Tibial nerve (tissue), 4 donors: ENCODE measurements at regions not wholly inside any gene's neighbourhood (a gene's known extent, or its start where the extent isn't known, plus 50 kb on each side); places are given as distances from the start of the nearest gene placed in this dataset.

Source experiments
- DNase-seq, 2 donors: peaks; one replicate each; pipeline ENCODE4 v3.0.0-alpha.2; 2019; ENCODE audit warnings: low spot score in 2 of 2
- H3K27ac ChIP-seq, 4 donors: fragments of 200-600 bp; sonication (generic) in 3 of 4; one replicate each; pipeline ENCODE4 v1.5.1; 2017 to 2019; ENCODE audit warnings: mild to moderate bottlenecking in 1 of 4
- H3K27me3 ChIP-seq, 2 donors: fragments of 200-600 bp; sonication (generic) in 1 of 2; one replicate each; pipeline versions ENCODE4 v1.5.1 to v1.6.0; 2017 to 2019
- H3K36me3 ChIP-seq, 3 donors: fragments of 200-600 bp; sonication (generic); one replicate each; pipeline ENCODE4 v1.5.1; 2018 to 2019
- H3K4me1 ChIP-seq, 4 donors: fragments of 200-600 bp; sonication (generic) in 3 of 4; one replicate each; pipeline ENCODE4 v1.5.1; 2017 to 2019
- H3K4me3 ChIP-seq, 4 donors: fragments of 200-600 bp; sonication (generic) in 3 of 4; one replicate each; pipeline ENCODE4 v1.5.1; 2017 to 2019; ENCODE audit warnings: mild to moderate bottlenecking in 1 of 4, moderate library complexity in 1 of 4
- H3K9me3 ChIP-seq, 4 donors: fragments of 200-600 bp; sonication (generic) in 3 of 4; one replicate each; pipeline ENCODE4 v1.5.1; 2017 to 2019
- CTCF ChIP-seq, 5 experiments: fragments of 200-600 bp in 3 of 5; fragments of 450-650 bp in 2 of 5; sonication (generic) in 3 of 5; IDR thresholded peaks; one replicate each; pipeline ENCODE4 v1.5.1; 2016 to 2019; ENCODE audit warnings: antibody characterized with exemption in 5 of 5, mild to moderate bottlenecking in 3 of 5, moderate library complexity in 2 of 5
- EP300 ChIP-seq, 2 donors: sonication (generic); formaldehyde crosslinking; IDR thresholded peaks; one replicate each; pipeline ENCODE4 v1.6.1; 2017; ENCODE audit warnings: antibody characterized with exemption in 2 of 2, mild to moderate bottlenecking in 1 of 2
- POLR2A ChIP-seq, 2 donors: fragments of 450-650 bp; IDR thresholded peaks; one replicate each; pipeline ENCODE4 v1.6.1; 2017; ENCODE audit warnings: antibody characterized with exemption in 2 of 2, mild to moderate bottlenecking in 2 of 2, moderate library complexity in 2 of 2
- WGBS, 2 donors: methylation state at CpG; one replicate each; pipeline ENCODE4 v1.1.5; 2018; 5-methylcytosine and 5-hydroxymethylcytosine counted together

GRCh38 chr2:9156483-9156882, 50.1 kb upstream of the ASAP2 start:
- Histone ChIP-seq H3K4me1 (peaks cover 0 to 10% (median 3%) of the 10 kb centered on the region in 4 donors), H3K27ac (no peak overlapping the region), H3K4me3 (no peak overlapping the region), H3K27me3 (no peaks in the 10 kb centered on the region), H3K9me3 (no peaks in the 10 kb centered on the region), H3K36me3 (no peaks in the 10 kb centered on the region)
- no peak for DNase-seq
- 91 to 92% methylated on average over 3 of the region's 3 CpGs for WGBS, 2 donors
- no peak for TF ChIP-seq POLR2A (IDR thresholded peaks at IDR 0.05)
- TF ChIP-seq CTCF (IDR thresholded peaks at IDR 0.05): no peak
- no peak for TF ChIP-seq EP300 (IDR thresholded peaks at IDR 0.05)

GRCh38 chr2:9154061-9154460, 52.6 kb upstream of the ASAP2 start:
- no peak for DNase-seq
- WGBS, 2 donors: 95 to 96% methylated on average over 2 of the region's 2 CpGs
- no peaks in the 10 kb centered on the region for H3K9me3 ChIP-seq

GRCh38 chr2:9153643-9153980, 53.0 kb upstream of the ASAP2 start:
- Histone ChIP-seq H3K4me1 (peaks cover 0 to 10% (median 3%) of the 10 kb centered on the region in 4 donors), H3K27ac (peak overlapping the region in 1 of 4 donors; percentile 3), H3K36me3 (no peaks in the 10 kb centered on the region), H3K27me3 (no peaks in the 10 kb centered on the region), H3K9me3 (no peaks in the 10 kb centered on the region), H3K4me3 (no peak overlapping the region)
- TF ChIP-seq POLR2A (IDR thresholded peaks at IDR 0.05) (no peak), CTCF (IDR thresholded peaks at IDR 0.05) (no peak), EP300 (IDR thresholded peaks at IDR 0.05) (no peak)
- WGBS, 2 donors: 83 to 84% methylated on average over 4 of the region's 4 CpGs
- no peak for DNase-seq

More at GRCh38 chr2:9154061-9154460, 52.6 kb upstream of the ASAP2 start:
- Histone ChIP-seq H3K4me3 (no peak overlapping the region), H3K4me1 (peaks cover 0 to 10% (median 3%) of the 10 kb centered on the region in 4 donors), H3K27me3 (no peaks in the 10 kb centered on the region), H3K27ac (no peak overlapping the region), H3K36me3 (no peaks in the 10 kb centered on the region)
- TF ChIP-seq POLR2A (IDR thresholded peaks at IDR 0.05): no peak

GRCh38 chr2:9152975-9153642, 53.5 kb upstream of the ASAP2 start:
- H3K4me1 ChIP-seq: peaks cover 0 to 10% (median 3%) of the 10 kb centered on the region in 4 donors
- no peak for DNase-seq
- peak overlapping the region in 1 of 4 donors; percentile 3 for H3K27ac ChIP-seq
- TF ChIP-seq EP300 (IDR thresholded peaks at IDR 0.05): no peak
- TF ChIP-seq POLR2A (IDR thresholded peaks at IDR 0.05): no peak
- no peak for TF ChIP-seq CTCF (IDR thresholded peaks at IDR 0.05)
- no peak overlapping the region for H3K4me3 ChIP-seq
- H3K27me3 ChIP-seq: no peaks in the 10 kb centered on the region
- no peaks in the 10 kb centered on the region for H3K36me3 ChIP-seq
- WGBS, 2 donors: 14% methylated on average over 17 of the region's 17 CpGs
- H3K9me3 ChIP-seq: no peaks in the 10 kb centered on the region

- no peaks in the 10 kb centered on the region for H3K9me3 ChIP-seq
- peaks cover 0 to 10% (median 3%) of the 10 kb centered on the region in 4 donors for H3K4me1 ChIP-seq
- no peaks in the 10 kb centered on the region for H3K36me3 ChIP-seq
- no peak overlapping the region for H3K4me3 ChIP-seq
- no peak overlapping the region for H3K27ac ChIP-seq
- H3K27me3 ChIP-seq: no peaks in the 10 kb centered on the region
- WGBS, 2 donors: 87 to 95% methylated on average over 13 of the region's 13 CpGs
- no peak for TF ChIP-seq CTCF (IDR thresholded peaks at IDR 0.05)
- DNase-seq: no peak
These were observed 55.7 kb upstream of the ASAP2 start for GRCh38 chr2:9150906-9151305.

- peaks cover 0 to 10% (median 3%) of the 10 kb centered on the region in 4 donors for H3K4me1 ChIP-seq
- no peak for DNase-seq
- H3K4me3 ChIP-seq: no peak overlapping the region
- no peaks in the 10 kb centered on the region for H3K36me3 ChIP-seq
- 85 to 94% methylated on average over 7 of the region's 7 CpGs for WGBS, 2 donors
- no peaks in the 10 kb centered on the region for H3K9me3 ChIP-seq
- no peak for TF ChIP-seq EP300 (IDR thresholded peaks at IDR 0.05)
- TF ChIP-seq CTCF (IDR thresholded peaks at IDR 0.05): no peak
- TF ChIP-seq POLR2A (IDR thresholded peaks at IDR 0.05): no peak
- H3K27me3 ChIP-seq: no peaks in the 10 kb centered on the region
- no peak overlapping the region for H3K27ac ChIP-seq
These were observed 56.1 kb upstream of the ASAP2 start for GRCh38 chr2:9150568-9150900.
